GM19035 (cell line): ENCODE measurements at regions not wholly inside any gene's neighbourhood (a gene's known extent, or its start where the extent isn't known, plus 50 kb on each side); places are given as distances from the start of the nearest gene placed in this dataset.

Source experiments
- ATAC-seq: cut with Tn5 transposase; IDR thresholded peaks from one replicate; pipeline ENCODE4 v1.9.1; 2021; ENCODE audit not compliant: unreplicated experiment

GRCh38 chr11:19562156-19562555 lies 150.5 kb upstream of the NAV2 start:
- ATAC-seq: no peak

DNA sequence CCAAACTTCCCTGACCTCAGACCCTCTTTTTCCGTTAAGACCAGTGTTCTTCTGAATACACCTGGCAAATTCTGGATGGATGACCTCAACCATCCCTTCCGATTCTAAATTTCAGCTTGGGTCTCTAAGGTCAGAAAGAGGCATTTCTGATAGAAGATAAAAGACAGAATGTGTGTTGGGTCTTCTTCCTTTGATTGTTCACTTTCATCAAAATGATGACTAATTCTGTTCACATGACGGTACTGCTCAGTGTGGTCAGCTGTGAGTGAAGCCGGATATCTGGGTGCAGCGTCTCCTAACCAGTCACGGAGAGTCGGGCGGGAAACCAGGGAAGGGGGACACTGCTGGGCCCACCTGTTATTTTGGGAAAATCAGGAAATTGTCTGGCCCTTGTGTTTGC lies 151.6 kb upstream of the NAV2 start:
- ATAC-seq: no peak

GRCh38 chr11:19560156-19560555 lies 152.5 kb upstream of the NAV2 start:
- ATAC-seq: no peak

- no peak for ATAC-seq
Observed at GRCh38 chr11:19559746-19560145, 152.9 kb upstream of the NAV2 start.

- ATAC-seq: no peak
Observed at GRCh38 chr11:19558189-19558986, 154.2 kb upstream of the NAV2 start.

DNA sequence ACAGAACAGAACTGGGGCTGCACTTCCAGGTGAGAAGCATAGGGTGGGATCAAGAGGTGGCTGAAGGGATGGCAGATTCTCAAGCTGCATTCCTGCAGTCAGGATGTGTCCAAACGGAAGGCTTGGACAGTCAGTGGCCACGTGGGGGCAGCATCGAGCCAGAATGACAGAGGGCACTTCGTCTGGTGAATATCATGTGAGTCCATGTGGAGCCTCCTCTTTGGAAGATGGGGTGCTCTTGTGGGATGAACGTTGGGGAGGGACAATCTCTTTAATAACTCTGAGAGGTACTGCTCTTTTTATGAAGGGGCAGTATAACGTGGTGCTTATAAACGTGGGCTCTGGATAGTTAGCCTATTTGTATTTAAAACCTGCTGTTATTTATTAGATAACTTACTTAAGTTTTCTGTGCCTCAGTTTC lies 154.9 kb upstream of the NAV2 start:
- no peak for ATAC-seq

- no peak for ATAC-seq
Observed at GRCh38 chr11:19557185-19557584, 155.5 kb upstream of the NAV2 start.

- ATAC-seq: no peak
Observed at GRCh38 chr11:19555266-19555665, 157.4 kb upstream of the NAV2 start.

- ATAC-seq: no peak
Observed at GRCh38 chr11:19553683-19554333, 158.8 kb upstream of the NAV2 start.

DNA sequence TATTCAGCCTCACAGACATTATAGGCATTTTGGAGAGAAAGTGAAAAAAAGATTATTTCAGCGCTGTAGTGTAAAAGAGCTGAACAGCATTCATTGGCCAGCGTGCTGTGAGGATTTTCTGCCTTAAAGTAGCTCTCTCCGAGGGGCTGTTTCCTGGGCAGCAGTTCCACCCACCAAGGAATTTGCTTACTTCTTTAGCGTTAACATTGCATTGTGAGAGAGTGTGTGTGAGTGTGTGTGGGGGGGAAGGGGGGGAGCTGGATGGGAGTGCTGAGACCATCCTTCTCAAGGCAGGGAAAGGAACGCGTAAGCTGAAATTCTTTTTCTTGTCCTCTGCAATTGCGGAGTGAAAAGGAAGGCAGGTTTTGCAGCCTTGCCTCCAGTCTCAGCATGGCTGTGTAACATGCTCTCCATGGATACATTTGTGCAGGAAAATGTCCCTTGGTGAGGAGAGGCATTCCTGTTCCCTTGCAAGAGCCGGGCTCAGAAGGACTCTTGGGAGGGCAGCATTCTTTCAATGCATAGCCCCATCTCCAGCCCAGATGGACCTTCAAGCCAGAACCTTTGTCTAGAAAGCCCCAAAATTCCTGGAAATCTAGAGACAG lies 159.9 kb upstream of the NAV2 start:
- no peak for ATAC-seq

DNA sequence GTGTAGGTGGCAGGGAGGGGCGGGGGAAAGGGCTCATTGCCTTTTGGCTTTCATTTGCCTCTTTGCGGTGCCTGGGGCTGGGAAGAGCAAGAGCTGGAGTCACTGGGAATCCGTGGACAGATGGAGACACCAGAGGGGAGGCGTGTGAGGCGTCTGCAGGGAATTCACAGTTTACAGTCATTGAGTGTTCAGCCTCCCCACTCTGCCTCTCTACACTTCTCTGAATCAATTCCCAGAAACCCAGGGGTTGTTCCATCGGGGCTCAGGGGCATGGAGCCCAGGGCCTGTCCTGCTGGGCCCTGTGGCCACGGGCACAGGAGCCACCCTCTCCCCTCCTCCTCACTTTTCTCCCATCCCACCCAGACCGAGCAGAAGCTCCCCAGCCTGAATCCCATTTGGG lies 160.5 kb upstream of the NAV2 start:
- no peak for ATAC-seq

DNA sequence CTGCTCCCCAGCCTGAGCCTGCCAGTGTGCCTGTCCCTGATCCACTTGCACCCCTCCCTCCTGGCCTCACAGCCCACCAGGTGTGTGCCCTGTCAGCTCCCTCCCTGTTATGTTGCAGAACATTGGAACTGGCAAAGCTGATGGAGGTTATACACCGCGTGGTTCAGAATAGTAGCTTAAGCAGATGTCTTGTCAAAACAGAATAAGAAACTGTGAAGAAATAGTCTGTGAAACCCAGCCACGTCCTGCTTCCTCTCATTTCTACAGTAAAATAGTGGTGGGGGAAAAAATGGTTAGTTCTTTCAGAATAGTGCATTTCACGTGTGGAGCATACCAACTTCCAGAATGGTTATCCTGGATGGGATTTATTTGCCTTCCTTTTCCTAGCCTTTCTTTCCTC lies 161.2 kb upstream of the NAV2 start:
- ATAC-seq: peak; percentile 59

DNA sequence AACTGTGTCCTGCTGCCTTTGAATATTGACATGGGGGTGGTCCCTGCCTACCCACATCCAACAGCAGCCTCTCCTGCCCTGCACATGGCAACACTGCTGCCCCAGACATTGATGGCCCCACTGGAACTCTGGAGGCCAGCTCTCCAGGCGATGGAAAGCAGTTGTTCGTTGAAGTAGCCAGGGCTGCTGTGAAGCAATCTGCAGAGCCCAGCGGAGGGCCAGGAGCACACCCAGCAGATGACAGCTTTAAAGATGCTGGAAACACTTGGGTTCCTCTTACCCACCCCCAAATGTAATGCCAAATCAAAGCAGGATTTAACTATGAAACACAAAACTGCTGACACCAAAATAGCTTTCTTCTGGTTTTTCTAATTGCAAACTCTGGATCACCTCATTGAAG lies 165.6 kb upstream of the NAV2 start:
- no peak for ATAC-seq

DNA sequence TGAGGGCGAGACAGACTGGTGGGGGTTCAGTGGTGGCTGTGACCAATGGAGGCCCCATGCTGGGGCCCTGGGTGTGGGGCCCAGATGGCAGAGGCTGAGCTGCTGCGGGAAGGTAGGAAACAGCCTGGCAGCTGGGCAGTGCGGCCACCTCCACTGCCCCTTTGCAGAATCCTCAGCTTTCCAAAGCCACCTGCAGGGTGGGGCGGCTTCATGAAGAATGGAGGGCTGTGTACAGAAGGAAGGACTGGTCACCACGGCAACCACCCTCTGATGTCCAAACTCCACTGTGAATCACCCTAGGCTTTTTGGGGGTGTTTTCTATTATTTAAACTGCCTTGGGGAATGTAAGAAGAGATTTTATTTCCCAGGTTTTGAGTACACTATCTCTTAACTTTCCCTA lies 166.3 kb upstream of the NAV2 start:
- ATAC-seq: no peak

DNA sequence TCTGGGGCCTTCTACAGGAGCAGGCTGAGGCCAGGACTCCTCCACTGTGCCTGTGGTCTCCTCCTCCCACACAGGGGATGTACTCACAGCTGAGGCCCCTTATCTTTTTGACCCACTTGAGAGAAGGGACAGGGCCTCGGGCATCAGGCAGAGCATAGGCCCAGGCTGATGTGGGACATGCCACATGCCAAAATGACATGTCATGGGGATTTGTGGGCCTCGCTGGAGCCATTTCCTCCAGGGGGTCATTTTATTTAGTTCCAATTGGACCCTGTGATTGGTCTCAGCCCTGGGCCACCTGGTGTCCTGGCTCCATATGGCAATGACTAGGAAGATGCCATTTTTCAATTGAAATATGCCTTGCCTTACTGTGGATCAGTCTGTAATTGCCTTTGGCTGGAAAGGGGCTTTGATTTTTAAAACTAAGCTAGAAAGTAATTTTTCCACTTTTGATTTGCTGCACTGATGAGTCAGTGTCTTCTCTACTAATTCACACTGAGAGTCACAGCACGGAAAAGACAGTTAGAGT lies 171.1 kb upstream of the NAV2 start:
- ATAC-seq: no peak

GRCh38 chr11:19539861-19540260 lies 172.8 kb upstream of the NAV2 start:
- no peak for ATAC-seq

DNA sequence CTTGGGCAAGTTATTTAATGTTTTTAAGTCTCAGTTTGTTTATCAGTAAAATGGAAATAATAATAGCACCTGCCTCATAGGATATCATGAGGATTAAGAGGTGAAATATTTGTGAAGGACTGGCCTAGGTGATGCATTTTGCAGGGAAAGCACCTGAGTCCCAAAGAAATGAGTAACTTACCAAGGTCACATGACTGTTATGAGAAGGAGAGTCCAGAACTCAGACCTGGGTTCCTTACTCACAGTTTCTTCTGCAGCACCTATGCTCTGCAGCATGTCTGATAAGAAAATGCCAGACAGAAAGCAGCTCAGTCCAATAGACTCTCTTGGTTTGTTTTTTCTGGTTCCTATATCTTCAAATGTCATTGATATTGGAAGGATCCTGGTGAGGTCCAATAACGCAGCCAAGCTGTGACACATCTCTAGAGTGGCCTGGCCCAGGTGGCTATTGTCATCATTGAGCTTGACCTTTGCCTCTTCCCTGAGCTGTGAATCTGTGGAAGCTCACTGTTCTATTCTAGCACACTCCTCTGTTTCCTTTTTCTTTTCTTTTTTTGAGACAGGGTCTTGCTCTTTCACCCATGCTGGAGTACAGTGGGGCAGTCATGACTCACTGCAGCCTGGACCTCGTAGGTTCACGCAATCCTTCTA lies 174.7 kb upstream of the NAV2 start:
- ATAC-seq: no peak

DNA sequence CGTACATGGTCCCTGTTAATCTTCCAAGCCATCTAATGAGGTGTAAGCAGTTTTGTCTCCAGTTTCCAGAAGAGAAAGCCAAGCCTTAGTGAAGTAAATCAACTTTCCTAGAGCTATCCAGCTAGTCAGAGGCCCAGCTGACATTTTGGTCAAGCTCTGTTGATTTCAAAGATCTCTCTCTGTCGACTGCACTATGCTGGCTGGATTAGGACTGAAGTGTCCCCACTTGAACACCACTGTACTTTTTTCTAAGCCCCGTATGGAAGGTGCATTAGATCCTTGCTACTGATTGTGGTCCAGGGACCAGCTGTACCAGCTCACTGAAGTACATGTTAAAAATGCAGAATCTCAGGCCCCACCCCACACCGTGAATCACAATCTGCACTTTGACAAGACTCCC lies 176.5 kb upstream of the NAV2 start:
- ATAC-seq: no peak

DNA sequence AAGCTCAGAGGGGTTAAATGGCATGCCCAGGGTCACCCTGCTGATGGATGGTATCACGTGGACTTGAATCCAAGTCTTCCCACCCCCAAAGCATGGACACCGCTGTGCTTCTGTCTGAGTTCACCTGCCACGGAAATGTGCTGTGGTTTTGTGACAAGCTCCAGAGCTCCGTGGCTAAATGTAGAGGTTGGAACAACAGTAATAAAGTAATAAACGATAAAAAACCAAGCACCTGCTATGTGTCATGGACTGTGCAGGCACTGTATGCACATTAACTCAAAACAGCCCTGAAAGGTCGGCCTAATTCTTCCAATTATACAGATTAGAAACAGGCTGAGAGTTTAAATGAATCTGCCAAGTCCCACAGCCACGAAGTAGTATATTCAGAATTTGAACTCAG lies 182.1 kb upstream of the NAV2 start:
- ATAC-seq: no peak

DNA sequence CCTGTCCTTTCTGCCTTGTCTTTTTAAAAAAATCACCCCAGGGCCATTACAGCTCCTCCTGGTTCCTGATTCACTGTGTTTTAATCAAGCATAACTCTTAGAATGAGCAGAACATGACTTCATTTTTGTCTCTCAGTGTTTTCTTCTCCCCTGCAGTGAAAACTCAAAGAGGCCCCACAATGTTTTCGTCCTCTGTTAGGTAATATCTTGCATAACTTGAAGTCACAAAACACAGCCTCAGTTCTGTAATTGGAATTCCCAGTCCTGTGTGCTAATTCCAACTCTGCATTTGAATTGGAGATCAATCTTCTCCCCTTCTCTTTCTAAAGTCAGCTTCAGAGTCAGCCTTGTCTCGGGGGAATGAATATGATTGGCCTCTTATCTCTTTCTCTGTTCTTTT lies 186.5 kb upstream of the NAV2 start:
- no peak for ATAC-seq

DNA sequence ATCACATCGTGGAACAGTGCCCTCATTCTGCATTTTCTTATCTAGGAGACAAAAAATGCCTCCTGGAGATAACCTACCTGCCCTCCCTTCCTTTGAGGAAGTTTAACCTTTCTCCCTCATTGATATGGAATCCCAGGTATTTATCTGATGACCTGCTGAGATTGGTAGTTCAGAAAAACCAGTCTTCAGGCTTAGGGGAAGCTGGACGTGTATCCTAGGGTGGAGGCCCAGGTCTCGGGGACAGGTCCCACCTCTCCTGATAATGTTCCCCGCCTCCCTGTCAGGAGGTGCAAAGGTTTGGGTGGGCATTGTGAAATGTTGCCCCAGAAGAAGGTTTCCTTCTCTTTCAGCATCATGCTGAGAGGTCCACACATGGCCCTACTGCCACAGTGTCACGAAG lies 186.9 kb upstream of the NAV2 start:
- no peak for ATAC-seq

DNA sequence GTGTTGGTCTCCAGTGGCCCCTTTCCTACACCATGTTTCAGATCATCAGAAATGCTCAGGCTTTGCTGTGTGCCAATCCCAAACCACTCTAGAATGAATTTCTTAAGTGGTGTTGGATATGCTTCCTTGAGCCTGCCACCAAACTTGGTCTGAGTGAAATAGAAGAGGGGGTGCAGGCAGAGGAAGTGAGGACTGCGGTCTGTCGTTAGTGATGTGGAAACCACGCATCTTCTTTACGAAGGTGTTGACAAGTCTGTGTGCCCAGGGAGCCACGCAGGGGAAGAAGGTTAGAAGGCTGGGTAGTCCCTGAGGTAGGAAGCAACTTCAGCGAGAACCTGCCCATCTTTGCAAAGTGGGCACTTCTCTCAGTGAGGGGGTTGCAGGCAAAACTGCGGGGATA lies 187.4 kb upstream of the NAV2 start:
- peak; percentile 60 for ATAC-seq
